GM12891 (cell line): ENCODE measurements at regions not wholly inside any gene's neighbourhood (a gene's known extent, or its start where the extent isn't known, plus 50 kb on each side); places are given as distances from the start of the nearest gene placed in this dataset.

Experiments
- PAX5 ChIP-seq: IDR thresholded peaks from 2 replicates; pipeline ENCODE4 v1.6.1; 2011; ENCODE audit warnings: low read length, moderate library complexity, mild to moderate bottlenecking; ENCODE audit not compliant: insufficient read depth, severe bottlenecking
- POLR2A ChIP-seq: IDR thresholded peaks from 2 replicates; pipeline ENCODE4 v1.6.1; 2011; ENCODE audit warnings: low read depth, low read length, control low read depth
- POLR2AphosphoS5 ChIP-seq: IDR thresholded peaks from 2 replicates; pipeline ENCODE4 v1.6.1; 2011; ENCODE audit warnings: low read depth, low read length, control low read depth
- POU2F2 ChIP-seq: IDR thresholded peaks from 2 replicates; pipeline ENCODE4 v1.6.1; 2011; ENCODE audit warnings: low read depth, mild to moderate bottlenecking, control low read depth, low read length, moderate library complexity
- TAF1 ChIP-seq: IDR thresholded peaks from 2 replicates; pipeline ENCODE4 v1.6.1; 2011; ENCODE audit warnings: low read depth, low read length, control low read depth

DNA sequence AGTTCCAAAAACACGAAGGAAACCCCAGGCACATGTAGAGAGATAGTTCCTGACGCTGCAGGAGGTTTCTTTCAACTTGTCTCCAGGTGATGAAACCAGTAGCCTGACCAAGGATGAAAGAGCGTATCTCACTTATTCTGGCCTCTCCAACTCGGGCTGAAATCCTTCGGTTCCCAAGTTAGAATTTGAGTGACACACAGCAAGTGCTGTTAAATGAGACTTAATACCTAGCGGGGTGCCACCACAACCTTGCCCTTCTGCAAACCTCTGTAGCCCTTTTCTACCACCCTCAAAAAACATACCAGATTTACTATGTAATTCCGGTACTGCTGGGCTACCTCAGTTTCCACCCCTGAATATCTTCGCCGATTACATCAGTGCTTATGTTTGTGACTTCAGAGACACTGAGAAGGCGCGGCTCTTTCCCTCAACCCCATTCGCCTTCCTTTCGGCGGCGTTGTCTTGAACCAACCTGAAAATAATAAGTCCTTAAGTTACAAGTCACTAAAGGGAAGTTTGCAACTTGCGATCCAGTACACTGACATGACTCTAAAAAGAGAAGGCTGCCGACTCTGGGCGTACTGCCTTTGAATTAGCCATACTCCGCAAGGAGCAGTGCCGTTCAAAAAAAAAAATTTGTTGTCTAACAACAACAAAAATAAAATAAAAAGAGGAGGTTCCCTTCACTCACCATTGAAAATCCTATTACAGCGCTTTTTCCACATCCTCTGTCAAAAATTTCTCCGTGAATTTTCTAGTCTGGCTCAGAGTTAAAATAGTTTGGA is 194.9 kb upstream of the ZNF184 start:
- TF ChIP-seq POLR2AphosphoS5: no peak
- TF ChIP-seq POLR2A: no peak
- no peak for TF ChIP-seq TAF1
- no peak for TF ChIP-seq POU2F2
- no peak for TF ChIP-seq PAX5
